ENCODE measurements at regions not wholly inside any gene's neighbourhood (a gene's known extent, or its start where the extent isn't known, plus 50 kb on each side); places are given as distances from the start of the nearest gene placed in this dataset.

DNA sequence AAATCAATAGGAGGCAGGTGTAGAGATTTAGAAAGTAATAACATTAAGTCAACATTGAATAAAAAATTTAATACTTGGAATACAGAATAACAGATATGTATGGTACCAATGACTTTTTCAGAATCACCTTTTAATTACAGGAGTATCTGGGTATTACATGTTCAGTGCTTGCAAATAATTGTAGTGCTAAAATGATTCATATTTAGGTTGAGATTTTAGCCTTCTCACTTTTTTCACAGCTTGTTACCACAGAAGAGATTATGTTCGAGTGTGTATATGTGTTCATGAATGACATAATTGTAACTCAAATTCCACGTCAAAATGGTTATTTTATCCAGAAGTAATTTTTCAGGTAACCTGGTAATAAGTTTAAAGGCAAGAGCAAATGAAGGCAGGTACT lies 187.9 kb upstream of the TBL1XR1 start:
- TF ChIP-seq TAF1 (IDR thresholded peaks at IDR 0.05; ENCODE audit: low read depth, low read length): no peak
- TF ChIP-seq POLR2A (IDR thresholded peaks at IDR 0.05; ENCODE audit: low read depth, low read length): no peak
- no peak for TF ChIP-seq SPI1 (IDR thresholded peaks at IDR 0.05; ENCODE audit: low read depth, low read length)
- no peak for TF ChIP-seq POLR2AphosphoS5 (IDR thresholded peaks at IDR 0.05; ENCODE audit: low read depth, low read length)
- no peak for TF ChIP-seq PAX5 (IDR thresholded peaks at IDR 0.05; ENCODE audit: insufficient read depth, low read length, severe bottlenecking)

All from GM12891 (cell line).